ENCODE measurements at regions not wholly inside any gene's neighbourhood (a gene's known extent, or its start where the extent isn't known, plus 50 kb on each side); places are given as distances from the start of the nearest gene placed in this dataset.
"Not testable (repeated sequence)": the region's sequence is repeated elsewhere in the genome, so short reads cannot be mapped to it uniquely, and the experiment has no call there.

- Histone ChIP-seq H3K27ac (ENCODE audit: insufficient read depth, low read depth, low read length, poor library complexity, severe bottlenecking) (no peak overlapping the region), H3K36me3 (ENCODE audit: control insufficient read depth, insufficient read depth, low read length) (no peaks in the 10 kb centered on the region), H3K4me1 (ENCODE audit: control insufficient read depth, insufficient read depth, low read length) (no peaks in the 10 kb centered on the region), H3K9me3 (ENCODE audit: control insufficient read depth, low read length) (no peaks in the 10 kb centered on the region), H3K4me3 (ENCODE audit: insufficient read depth, low read depth, low read length) (no peak overlapping the region), H3K27me3 (ENCODE audit: control insufficient read depth, insufficient read depth, low read length, poor library complexity, severe bottlenecking) (no peaks in the 10 kb centered on the region)
- 91 to 98% methylated on average over 5 to 6 of the region's 6 CpGs for WGBS, 2 experiments
Observed at GRCh38 chr2:4931721-4932365, 760.3 kb upstream of the SOX11 start.

- H3K9me3 ChIP-seq (ENCODE audit: control insufficient read depth, low read length); H3K4me1 ChIP-seq (ENCODE audit: control insufficient read depth, insufficient read depth, low read length); H3K4me3 ChIP-seq (ENCODE audit: insufficient read depth, low read depth, low read length); H3K27me3 ChIP-seq (ENCODE audit: control insufficient read depth, insufficient read depth, low read length, poor library complexity, severe bottlenecking); H3K27ac ChIP-seq (ENCODE audit: insufficient read depth, low read depth, low read length, poor library complexity, severe bottlenecking); H3K36me3 ChIP-seq (ENCODE audit: control insufficient read depth, insufficient read depth, low read length): not testable (repeated sequence)
- WGBS, 2 experiments: 94 to 95% methylated on average over 35 of the region's 35 CpGs
Observed at GRCh38 chr2:4935291-4935690, 756.9 kb upstream of the SOX11 start.

GRCh38 chr2:4937550-4937949, 754.6 kb upstream of the SOX11 start:
- H3K27ac ChIP-seq (ENCODE audit: insufficient read depth, low read depth, low read length, poor library complexity, severe bottlenecking): no peak overlapping the region
- H3K4me3 ChIP-seq (ENCODE audit: insufficient read depth, low read depth, low read length): no peak overlapping the region
- WGBS, 2 experiments: 52 to 56% methylated on average over 3 of the region's 3 CpGs
- H3K36me3 ChIP-seq (ENCODE audit: control insufficient read depth, insufficient read depth, low read length): no peaks in the 10 kb centered on the region
- H3K9me3 ChIP-seq (ENCODE audit: control insufficient read depth, low read length): no peaks in the 10 kb centered on the region
- H3K4me1 ChIP-seq (ENCODE audit: control insufficient read depth, insufficient read depth, low read length): peaks cover 7% of the 10 kb centered on the region
- H3K27me3 ChIP-seq (ENCODE audit: control insufficient read depth, insufficient read depth, low read length, poor library complexity, severe bottlenecking): no peaks in the 10 kb centered on the region

GRCh38 chr2:4938206-4938605, 754.0 kb upstream of the SOX11 start:
- H3K27me3 ChIP-seq (ENCODE audit: control insufficient read depth, insufficient read depth, low read length, poor library complexity, severe bottlenecking): no peaks in the 10 kb centered on the region
- 93 to 96% methylated on average over 6 of the region's 6 CpGs for WGBS, 2 experiments
- H3K4me3 ChIP-seq (ENCODE audit: insufficient read depth, low read depth, low read length): no peak overlapping the region
- H3K27ac ChIP-seq (ENCODE audit: insufficient read depth, low read depth, low read length, poor library complexity, severe bottlenecking): no peak overlapping the region
- H3K36me3 ChIP-seq (ENCODE audit: control insufficient read depth, insufficient read depth, low read length): no peaks in the 10 kb centered on the region
- H3K4me1 ChIP-seq (ENCODE audit: control insufficient read depth, insufficient read depth, low read length): peaks cover 7% of the 10 kb centered on the region
- H3K9me3 ChIP-seq (ENCODE audit: control insufficient read depth, low read length): no peaks in the 10 kb centered on the region

GRCh38 chr2:4942441-4942840, 749.7 kb upstream of the SOX11 start:
- no peaks in the 10 kb centered on the region for H3K27me3 ChIP-seq (ENCODE audit: control insufficient read depth, insufficient read depth, low read length, poor library complexity, severe bottlenecking)
- 95 to 96% methylated on average over 4 of the region's 4 CpGs for WGBS, 2 experiments
- H3K27ac ChIP-seq (ENCODE audit: insufficient read depth, low read depth, low read length, poor library complexity, severe bottlenecking): no peak overlapping the region
- H3K4me1 ChIP-seq (ENCODE audit: control insufficient read depth, insufficient read depth, low read length): peaks cover 6% of the 10 kb centered on the region
- H3K9me3 ChIP-seq (ENCODE audit: control insufficient read depth, low read length): no peaks in the 10 kb centered on the region
- H3K4me3 ChIP-seq (ENCODE audit: insufficient read depth, low read depth, low read length): no peak overlapping the region
- no peaks in the 10 kb centered on the region for H3K36me3 ChIP-seq (ENCODE audit: control insufficient read depth, insufficient read depth, low read length)

GRCh38 chr2:4947911-4948310, 744.3 kb upstream of the SOX11 start:
- Histone ChIP-seq H3K4me3 (ENCODE audit: insufficient read depth, low read depth, low read length) (no peak overlapping the region), H3K27ac (ENCODE audit: insufficient read depth, low read depth, low read length, poor library complexity, severe bottlenecking) (no peak overlapping the region), H3K36me3 (ENCODE audit: control insufficient read depth, insufficient read depth, low read length) (no peaks in the 10 kb centered on the region), H3K27me3 (ENCODE audit: control insufficient read depth, insufficient read depth, low read length, poor library complexity, severe bottlenecking) (no peaks in the 10 kb centered on the region), H3K4me1 (ENCODE audit: control insufficient read depth, insufficient read depth, low read length) (no peaks in the 10 kb centered on the region), H3K9me3 (ENCODE audit: control insufficient read depth, low read length) (no peaks in the 10 kb centered on the region)
- WGBS, 2 experiments: 80 to 88% methylated on average over 1 to 2 of the region's 2 CpGs

GRCh38 chr2:4951368-4951767, 740.8 kb upstream of the SOX11 start:
- Histone ChIP-seq H3K36me3 (ENCODE audit: control insufficient read depth, insufficient read depth, low read length) (no peaks in the 10 kb centered on the region), H3K9me3 (ENCODE audit: control insufficient read depth, low read length) (no peaks in the 10 kb centered on the region), H3K4me1 (ENCODE audit: control insufficient read depth, insufficient read depth, low read length) (no peaks in the 10 kb centered on the region), H3K27ac (ENCODE audit: insufficient read depth, low read depth, low read length, poor library complexity, severe bottlenecking) (no peak overlapping the region), H3K27me3 (ENCODE audit: control insufficient read depth, insufficient read depth, low read length, poor library complexity, severe bottlenecking) (no peaks in the 10 kb centered on the region), H3K4me3 (ENCODE audit: insufficient read depth, low read depth, low read length) (no peak overlapping the region)
- WGBS, 2 experiments: 94 to 98% methylated on average over 4 of the region's 4 CpGs

GRCh38 chr2:4959219-4959618, 733.0 kb upstream of the SOX11 start:
- H3K36me3 ChIP-seq (ENCODE audit: control insufficient read depth, insufficient read depth, low read length): no peaks in the 10 kb centered on the region
- no peak overlapping the region for H3K4me3 ChIP-seq (ENCODE audit: insufficient read depth, low read depth, low read length)
- H3K4me1 ChIP-seq (ENCODE audit: control insufficient read depth, insufficient read depth, low read length): no peaks in the 10 kb centered on the region
- 71 to 100% methylated on average over 1 of the region's 1 CpG for WGBS, 2 experiments
- no peaks in the 10 kb centered on the region for H3K9me3 ChIP-seq (ENCODE audit: control insufficient read depth, low read length)
- no peaks in the 10 kb centered on the region for H3K27me3 ChIP-seq (ENCODE audit: control insufficient read depth, insufficient read depth, low read length, poor library complexity, severe bottlenecking)
- H3K27ac ChIP-seq (ENCODE audit: insufficient read depth, low read depth, low read length, poor library complexity, severe bottlenecking): no peak overlapping the region

- H3K4me3 ChIP-seq (ENCODE audit: insufficient read depth, low read depth, low read length): no peak overlapping the region
- no peaks in the 10 kb centered on the region for H3K9me3 ChIP-seq (ENCODE audit: control insufficient read depth, low read length)
- H3K27ac ChIP-seq (ENCODE audit: insufficient read depth, low read depth, low read length, poor library complexity, severe bottlenecking): no peak overlapping the region
- 92 to 94% methylated on average over 3 of the region's 3 CpGs for WGBS, 2 experiments
- no peaks in the 10 kb centered on the region for H3K4me1 ChIP-seq (ENCODE audit: control insufficient read depth, insufficient read depth, low read length)
- H3K27me3 ChIP-seq (ENCODE audit: control insufficient read depth, insufficient read depth, low read length, poor library complexity, severe bottlenecking): no peaks in the 10 kb centered on the region
- H3K36me3 ChIP-seq (ENCODE audit: control insufficient read depth, insufficient read depth, low read length): no peaks in the 10 kb centered on the region
Observed at GRCh38 chr2:4962419-4962818, 729.8 kb upstream of the SOX11 start.

GRCh38 chr2:4963106-4963505, 729.1 kb upstream of the SOX11 start:
- no peak overlapping the region for H3K27ac ChIP-seq (ENCODE audit: insufficient read depth, low read depth, low read length, poor library complexity, severe bottlenecking)
- WGBS, 2 experiments: 88 to 92% methylated on average over 1 of the region's 1 CpG
- no peaks in the 10 kb centered on the region for H3K27me3 ChIP-seq (ENCODE audit: control insufficient read depth, insufficient read depth, low read length, poor library complexity, severe bottlenecking)
- H3K9me3 ChIP-seq (ENCODE audit: control insufficient read depth, low read length): no peaks in the 10 kb centered on the region
- no peaks in the 10 kb centered on the region for H3K36me3 ChIP-seq (ENCODE audit: control insufficient read depth, insufficient read depth, low read length)
- H3K4me3 ChIP-seq (ENCODE audit: insufficient read depth, low read depth, low read length): no peak overlapping the region
- H3K4me1 ChIP-seq (ENCODE audit: control insufficient read depth, insufficient read depth, low read length): no peaks in the 10 kb centered on the region

Measured in ectodermal cell (in vitro differentiated cells).